SK-N-SH treated with all-trans-retinoic acid at 6 μM for 48 hours (cell line): ENCODE measurements at regions not wholly inside any gene's neighbourhood (a gene's known extent, or its start where the extent isn't known, plus 50 kb on each side); places are given as distances from the start of the nearest gene placed in this dataset.

Experiments used
- CSDC2 ChIP-seq: fragments of 250-450 bp; sonication (Bioruptor Pico); IDR thresholded peaks from 2 replicates; pipeline ENCODE4 v1.5.0; 2020; ENCODE audit warnings: mild to moderate bottlenecking, moderate library complexity
- GLIS3 ChIP-seq: fragments of 250-450 bp; sonication (Bioruptor Pico); IDR thresholded peaks from 2 replicates; pipeline ENCODE4 v1.5.0; 2020; ENCODE audit warnings: mild to moderate bottlenecking, moderate library complexity
- TOX ChIP-seq: fragments of 250-450 bp; sonication (Bioruptor Pico); IDR thresholded peaks from 2 replicates; pipeline ENCODE4 v1.8.0; 2021; ENCODE audit warnings: mild to moderate bottlenecking, moderate library complexity, borderline replicate concordance
- ZC3H10 ChIP-seq: fragments of 250-450 bp; sonication (Bioruptor Pico); IDR thresholded peaks from 2 replicates; pipeline ENCODE4 v1.5.1; 2021; ENCODE audit warnings: mild to moderate bottlenecking, moderate library complexity
- ZFP3 ChIP-seq: fragments of 250-450 bp; sonication (Bioruptor Pico); IDR thresholded peaks from 2 replicates; pipeline ENCODE4 v1.5.0; 2020; ENCODE audit warnings: mild to moderate bottlenecking, moderate library complexity
- ZNF565 ChIP-seq: fragments of 450-650 bp; formaldehyde crosslinking; conservative IDR thresholded peaks from 2 replicates; pipeline ENCODE4 v1.5.0; 2020; ENCODE audit warnings: low read depth, mild to moderate bottlenecking, moderate library complexity
- ZNF8 ChIP-seq: fragments of 450-650 bp; formaldehyde crosslinking; IDR thresholded peaks from 2 replicates; pipeline ENCODE4 v1.5.0; 2020; ENCODE audit warnings: mild to moderate bottlenecking, moderate library complexity
- TF ChIP-seq, protein P1 (sequence below): fragments of 250-450 bp; sonication (Bioruptor Pico); IDR thresholded peaks from 2 replicates; pipeline ENCODE4 v1.5.1; 2021; ENCODE audit warnings: mild to moderate bottlenecking, moderate library complexity
- TF ChIP-seq, protein P2 (sequence below): fragments of 250-450 bp; sonication (Bioruptor Pico); IDR thresholded peaks from 2 replicates; pipeline ENCODE4 v1.5.0; 2020; ENCODE audit warnings: mild to moderate bottlenecking, moderate library complexity
- TF ChIP-seq, protein P3 (sequence below): fragments of 250-450 bp; sonication (Bioruptor Pico); IDR thresholded peaks from 2 replicates; pipeline ENCODE4 v1.5.1; 2020; ENCODE audit warnings: low read depth, mild to moderate bottlenecking, moderate library complexity

DNA sequence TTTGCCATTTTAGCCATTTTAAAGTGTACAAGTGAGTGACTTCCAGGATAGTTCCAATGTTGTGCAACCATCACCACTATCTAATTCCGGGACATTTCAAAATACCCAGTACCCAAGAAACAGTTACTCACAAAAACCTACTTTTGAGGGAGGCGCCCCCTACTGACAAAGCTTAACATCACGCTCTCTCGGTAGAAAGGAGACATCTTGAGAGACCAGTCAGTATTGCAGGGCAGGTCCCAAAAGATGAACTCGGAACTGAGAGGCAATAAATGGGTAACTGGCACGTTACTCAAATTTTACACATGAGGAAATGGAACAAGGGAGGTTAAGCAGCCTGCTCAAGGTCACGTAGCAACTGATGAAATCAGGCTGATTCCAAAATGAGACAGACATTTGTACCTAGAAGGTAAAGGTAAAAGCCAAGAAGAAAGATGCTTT lies 50.0 kb upstream of the POU2AF1 start:
- TF ChIP-seq TOX (CRISPR knock-in tag) (no peak), CSDC2 (CRISPR knock-in tag) (no peak), ZC3H10 (no peak), ZFP3 (no peak), ZNF8 (CRISPR knock-in tag) (no peak), ZNF565 (CRISPR knock-in tag) (no peak), GLIS3 (CRISPR knock-in tag) (no peak)
- TF ChIP-seq, protein P1, sequence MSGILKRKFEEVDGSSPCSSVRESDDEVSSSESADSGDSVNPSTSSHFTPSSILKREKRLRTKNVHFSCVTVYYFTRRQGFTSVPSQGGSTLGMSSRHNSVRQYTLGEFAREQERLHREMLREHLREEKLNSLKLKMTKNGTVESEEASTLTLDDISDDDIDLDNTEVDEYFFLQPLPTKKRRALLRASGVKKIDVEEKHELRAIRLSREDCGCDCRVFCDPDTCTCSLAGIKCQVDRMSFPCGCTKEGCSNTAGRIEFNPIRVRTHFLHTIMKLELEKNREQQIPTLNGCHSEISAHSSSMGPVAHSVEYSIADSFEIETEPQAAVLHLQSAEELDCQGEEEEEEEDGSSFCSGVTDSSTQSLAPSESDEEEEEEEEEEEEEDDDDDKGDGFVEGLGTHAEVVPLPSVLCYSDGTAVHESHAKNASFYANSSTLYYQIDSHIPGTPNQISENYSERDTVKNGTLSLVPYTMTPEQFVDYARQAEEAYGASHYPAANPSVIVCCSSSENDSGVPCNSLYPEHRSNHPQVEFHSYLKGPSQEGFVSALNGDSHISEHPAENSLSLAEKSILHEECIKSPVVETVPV (CRISPR knock-in tag) = no peak
- TF ChIP-seq, protein P2, sequence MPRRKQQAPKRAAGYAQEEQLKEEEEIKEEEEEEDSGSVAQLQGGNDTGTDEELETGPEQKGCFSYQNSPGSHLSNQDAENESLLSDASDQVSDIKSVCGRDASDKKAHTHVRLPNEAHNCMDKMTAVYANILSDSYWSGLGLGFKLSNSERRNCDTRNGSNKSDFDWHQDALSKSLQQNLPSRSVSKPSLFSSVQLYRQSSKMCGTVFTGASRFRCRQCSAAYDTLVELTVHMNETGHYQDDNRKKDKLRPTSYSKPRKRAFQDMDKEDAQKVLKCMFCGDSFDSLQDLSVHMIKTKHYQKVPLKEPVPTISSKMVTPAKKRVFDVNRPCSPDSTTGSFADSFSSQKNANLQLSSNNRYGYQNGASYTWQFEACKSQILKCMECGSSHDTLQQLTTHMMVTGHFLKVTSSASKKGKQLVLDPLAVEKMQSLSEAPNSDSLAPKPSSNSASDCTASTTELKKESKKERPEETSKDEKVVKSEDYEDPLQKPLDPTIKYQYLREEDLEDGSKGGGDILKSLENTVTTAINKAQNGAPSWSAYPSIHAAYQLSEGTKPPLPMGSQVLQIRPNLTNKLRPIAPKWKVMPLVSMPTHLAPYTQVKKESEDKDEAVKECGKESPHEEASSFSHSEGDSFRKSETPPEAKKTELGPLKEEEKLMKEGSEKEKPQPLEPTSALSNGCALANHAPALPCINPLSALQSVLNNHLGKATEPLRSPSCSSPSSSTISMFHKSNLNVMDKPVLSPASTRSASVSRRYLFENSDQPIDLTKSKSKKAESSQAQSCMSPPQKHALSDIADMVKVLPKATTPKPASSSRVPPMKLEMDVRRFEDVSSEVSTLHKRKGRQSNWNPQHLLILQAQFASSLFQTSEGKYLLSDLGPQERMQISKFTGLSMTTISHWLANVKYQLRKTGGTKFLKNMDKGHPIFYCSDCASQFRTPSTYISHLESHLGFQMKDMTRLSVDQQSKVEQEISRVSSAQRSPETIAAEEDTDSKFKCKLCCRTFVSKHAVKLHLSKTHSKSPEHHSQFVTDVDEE = no peak
- TF ChIP-seq, protein P3, sequence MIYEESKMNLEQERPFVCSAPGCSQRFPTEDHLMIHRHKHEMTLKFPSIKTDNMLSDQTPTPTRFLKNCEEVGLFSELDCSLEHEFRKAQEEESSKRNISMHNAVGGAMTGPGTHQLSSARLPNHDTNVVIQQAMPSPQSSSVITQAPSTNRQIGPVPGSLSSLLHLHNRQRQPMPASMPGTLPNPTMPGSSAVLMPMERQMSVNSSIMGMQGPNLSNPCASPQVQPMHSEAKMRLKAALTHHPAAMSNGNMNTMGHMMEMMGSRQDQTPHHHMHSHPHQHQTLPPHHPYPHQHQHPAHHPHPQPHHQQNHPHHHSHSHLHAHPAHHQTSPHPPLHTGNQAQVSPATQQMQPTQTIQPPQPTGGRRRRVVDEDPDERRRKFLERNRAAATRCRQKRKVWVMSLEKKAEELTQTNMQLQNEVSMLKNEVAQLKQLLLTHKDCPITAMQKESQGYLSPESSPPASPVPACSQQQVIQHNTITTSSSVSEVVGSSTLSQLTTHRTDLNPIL (CRISPR knock-in tag) = no peak
